Mucosa of gallbladder (tissue), 1 donor: ENCODE measurements at regions not wholly inside any gene's neighbourhood (a gene's known extent, or its start where the extent isn't known, plus 50 kb on each side); places are given as distances from the start of the nearest gene placed in this dataset.
"Not testable (repeated sequence)": the region's sequence is repeated elsewhere in the genome, so short reads cannot be mapped to it uniquely, and the experiment has no call there.

Experiments
- DNase-seq: peaks from one replicate; pipeline ENCODE4 v3.0.0-alpha.2; 2020; ENCODE audit warnings: low spot score
- donor health status: DM: no; HTN: no; CAD: no.

GRCh38 chr6:119961450-119961849 lies 611.9 kb upstream of the MAN1A1 start:
- no peak for DNase-seq

GRCh38 chr6:119960456-119960855 lies 610.9 kb upstream of the MAN1A1 start:
- no peak for DNase-seq

DNA sequence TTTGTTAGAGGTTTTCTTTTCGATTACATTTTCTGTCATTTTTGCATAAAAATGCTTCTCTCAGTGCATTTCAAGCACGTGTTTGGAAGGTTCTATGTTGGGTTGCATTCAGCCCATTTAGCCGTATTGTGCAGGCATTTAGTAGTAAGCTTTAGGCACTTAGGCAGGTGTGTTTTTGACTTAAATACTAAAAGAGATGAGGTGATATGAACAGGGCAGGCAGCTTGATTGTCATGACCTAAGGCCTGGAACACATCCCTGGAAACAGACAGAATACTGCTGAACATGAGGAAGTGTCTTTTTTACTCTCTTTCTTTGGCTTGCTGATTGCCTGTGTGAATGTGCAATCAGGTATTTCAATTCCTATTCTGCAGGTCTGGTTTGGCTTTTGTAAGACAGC lies 610.5 kb upstream of the MAN1A1 start:
- DNase-seq: no peak

- no peak for DNase-seq
Observed at GRCh38 chr6:119957195-119957594, 607.6 kb upstream of the MAN1A1 start.

GRCh38 chr6:119952696-119953095 lies 603.1 kb upstream of the MAN1A1 start:
- no peak for DNase-seq

DNA sequence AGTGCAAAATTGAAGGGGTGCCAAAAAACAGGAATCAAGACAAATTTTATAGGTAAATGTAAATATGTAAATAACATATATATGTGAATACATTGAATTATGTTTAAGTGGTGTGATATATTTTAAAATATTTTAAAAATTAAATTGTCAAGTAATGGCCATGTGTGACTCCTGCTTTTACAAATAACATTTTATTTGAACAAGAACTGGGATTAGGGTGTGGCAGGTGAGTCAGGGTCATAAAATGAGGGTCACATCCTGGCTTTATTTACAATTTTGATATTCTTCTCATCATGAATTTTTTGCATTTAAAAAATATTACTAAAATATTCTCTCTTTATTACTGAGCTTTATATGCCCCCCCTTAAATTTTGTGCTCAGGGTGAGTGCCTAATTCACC lies 601.1 kb upstream of the MAN1A1 start:
- no peak for DNase-seq

GRCh38 chr6:119942078-119942752 lies 592.7 kb upstream of the MAN1A1 start:
- DNase-seq: no peak

DNA sequence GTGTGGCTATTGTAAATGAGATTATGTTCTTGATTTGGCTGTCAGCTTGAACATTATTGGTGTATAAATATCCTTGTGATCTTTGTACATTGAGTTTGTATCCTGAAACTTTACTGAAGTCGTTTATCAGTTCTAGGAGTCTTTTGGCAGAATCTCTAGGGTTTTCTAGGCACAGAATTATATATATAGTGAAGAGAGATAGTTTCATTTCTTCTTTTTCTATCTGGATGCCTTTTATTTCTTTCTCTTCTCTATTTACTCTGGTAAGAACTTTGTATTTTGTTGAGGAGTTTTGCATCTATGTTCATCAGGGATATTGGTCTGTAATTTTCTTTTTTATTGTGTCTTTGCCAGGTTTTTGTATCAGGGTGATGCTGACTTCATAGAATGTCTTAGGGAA lies 589.2 kb upstream of the MAN1A1 start:
- no peak for DNase-seq

GRCh38 chr6:119934816-119935215 lies 585.3 kb upstream of the MAN1A1 start:
- no peak for DNase-seq

DNA sequence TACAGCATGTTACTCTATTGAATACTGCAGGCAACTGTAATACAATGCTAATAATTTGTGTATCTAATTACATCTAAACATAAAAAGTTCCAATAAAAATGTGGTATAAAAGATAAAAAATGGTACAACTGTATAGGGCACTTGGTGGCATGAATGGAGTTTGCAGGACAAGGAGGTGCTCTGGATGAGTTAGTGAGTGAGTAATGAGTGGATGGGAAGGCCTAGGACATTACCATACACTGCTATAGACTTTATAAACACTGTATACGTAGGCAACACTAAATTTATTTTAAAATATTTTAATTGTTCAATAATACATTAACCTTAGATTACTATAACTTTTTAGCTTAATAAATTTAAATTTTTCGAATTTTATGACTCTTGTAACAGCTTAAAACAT lies 579.6 kb upstream of the MAN1A1 start:
- no peak for DNase-seq

DNA sequence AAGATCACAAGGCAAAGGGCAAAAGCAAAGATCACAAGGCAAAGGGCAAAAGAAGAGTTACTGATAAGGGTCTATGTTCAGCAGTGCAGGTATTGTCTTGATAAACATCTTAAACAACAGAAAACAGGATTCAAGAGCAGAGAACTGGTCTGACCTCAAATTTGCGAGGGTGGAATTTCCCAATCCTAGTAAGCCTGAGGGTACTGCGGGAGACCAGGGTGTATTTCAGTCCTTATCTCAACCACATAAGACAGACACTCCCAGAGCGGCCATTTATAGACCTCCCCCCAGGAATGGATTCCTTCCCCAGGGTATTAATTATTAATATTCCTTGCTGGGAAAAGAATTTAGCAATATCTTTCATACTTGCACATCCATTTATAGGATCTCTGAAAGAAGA lies 575.3 kb upstream of the MAN1A1 start:
- not testable (repeated sequence) for DNase-seq

DNA sequence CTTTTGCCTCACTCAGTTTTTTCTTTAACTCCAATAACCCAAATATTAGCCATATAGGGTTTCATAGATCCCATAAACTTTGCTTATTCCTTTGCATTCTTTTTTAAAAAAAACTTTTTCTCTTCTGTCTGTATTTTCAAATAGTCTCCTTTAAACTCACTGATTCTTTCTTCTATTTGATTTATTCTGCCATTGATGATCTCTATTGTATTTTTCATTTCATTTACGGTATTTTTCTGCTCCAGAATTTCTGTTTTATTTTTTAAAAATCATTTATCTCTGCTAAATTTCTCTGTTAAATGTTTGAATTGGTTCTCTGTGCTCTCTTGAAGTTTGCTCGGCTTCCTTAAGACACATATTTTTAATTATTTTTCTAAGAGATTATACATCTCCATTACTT lies 573.3 kb upstream of the MAN1A1 start:
- DNase-seq: no peak

- DNase-seq: no peak
Observed at GRCh38 chr6:119921491-119922010, 572.0 kb upstream of the MAN1A1 start.

GRCh38 chr6:119917186-119917585 lies 567.6 kb upstream of the MAN1A1 start:
- DNase-seq: no peak

DNA sequence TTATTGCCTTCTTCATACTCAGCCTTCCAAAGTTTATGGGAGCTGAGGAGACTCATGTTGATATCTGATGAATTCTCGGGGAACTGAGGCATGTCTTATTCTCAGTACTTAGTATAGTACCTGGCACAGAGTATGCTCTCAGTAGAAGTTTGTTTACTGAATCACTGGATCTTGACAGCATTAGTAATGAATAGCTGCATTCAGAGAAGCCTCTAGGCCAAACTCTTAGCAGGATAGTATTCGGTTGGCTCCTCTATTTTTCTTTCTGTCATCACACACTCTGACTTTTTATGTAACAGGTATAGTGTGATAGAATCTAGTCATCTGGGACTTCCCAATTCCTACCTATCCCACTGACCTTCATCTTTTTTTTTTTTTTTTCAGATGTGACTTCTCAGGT lies 566.4 kb upstream of the MAN1A1 start:
- no peak for DNase-seq

GRCh38 chr6:119908157-119908556 lies 558.6 kb upstream of the MAN1A1 start:
- DNase-seq: no peak

DNA sequence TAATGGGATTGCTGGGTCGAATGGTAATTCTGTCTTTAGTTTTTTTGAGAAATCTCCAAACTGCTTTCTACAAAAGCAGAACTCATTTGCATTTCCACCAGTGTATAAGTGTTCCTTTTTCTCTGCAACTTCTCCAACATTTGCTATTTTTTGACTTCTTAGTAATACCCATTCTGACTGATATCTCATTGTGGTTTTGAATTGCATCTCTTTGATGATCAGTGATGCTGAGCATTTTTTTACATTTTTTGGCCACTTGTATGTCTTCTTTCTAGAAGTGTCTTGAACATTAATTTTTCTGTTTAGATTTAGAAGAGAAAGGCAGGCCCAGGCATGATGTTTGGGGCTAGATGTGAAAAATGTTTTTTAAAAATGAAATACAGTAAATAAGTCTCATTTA lies 553.1 kb upstream of the MAN1A1 start:
- no peak for DNase-seq

- DNase-seq: no peak
Observed at GRCh38 chr6:119896806-119897205, 547.2 kb upstream of the MAN1A1 start.

GRCh38 chr6:119895626-119896025 lies 546.1 kb upstream of the MAN1A1 start:
- no peak for DNase-seq

GRCh38 chr6:119894811-119895210 lies 545.2 kb upstream of the MAN1A1 start:
- DNase-seq: no peak

DNA sequence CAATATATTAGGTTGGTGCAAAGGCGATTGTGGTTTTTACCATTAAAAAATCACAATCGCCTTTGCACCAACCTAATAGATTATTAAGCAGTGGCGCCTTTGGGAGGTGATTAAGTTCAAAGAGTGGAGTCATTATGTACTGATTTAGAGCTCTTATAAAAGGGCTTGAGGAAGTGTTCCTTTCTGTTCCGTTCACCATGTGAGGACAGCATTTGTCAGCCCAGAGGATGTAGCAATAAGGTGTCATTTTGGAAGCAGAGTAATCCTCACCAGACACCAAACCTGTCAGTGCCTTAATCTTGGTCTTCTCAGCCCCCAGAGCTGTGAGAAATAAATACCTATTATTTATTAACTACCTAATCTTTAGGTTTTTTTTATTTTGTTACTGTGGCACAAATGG lies 542.1 kb upstream of the MAN1A1 start:
- no peak for DNase-seq

DNA sequence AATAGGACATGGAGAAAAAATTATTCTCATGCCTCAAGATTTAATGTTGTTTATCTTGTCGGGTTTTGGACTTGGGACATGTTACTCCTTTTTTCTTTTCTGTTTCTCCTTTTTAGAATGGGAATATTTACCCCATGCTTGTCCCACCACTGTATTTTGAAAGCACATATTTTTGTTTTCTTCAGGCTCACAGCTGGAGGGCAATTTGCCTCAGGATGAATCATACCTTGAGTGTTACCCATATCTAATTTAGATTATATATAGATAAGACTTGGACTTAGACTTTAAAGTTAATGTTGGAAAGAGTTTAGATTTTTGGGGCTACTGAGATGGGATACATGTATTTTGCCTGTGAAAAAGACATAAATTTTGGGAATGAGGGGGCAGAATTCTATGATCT lies 541.6 kb upstream of the MAN1A1 start:
- no peak for DNase-seq

DNA sequence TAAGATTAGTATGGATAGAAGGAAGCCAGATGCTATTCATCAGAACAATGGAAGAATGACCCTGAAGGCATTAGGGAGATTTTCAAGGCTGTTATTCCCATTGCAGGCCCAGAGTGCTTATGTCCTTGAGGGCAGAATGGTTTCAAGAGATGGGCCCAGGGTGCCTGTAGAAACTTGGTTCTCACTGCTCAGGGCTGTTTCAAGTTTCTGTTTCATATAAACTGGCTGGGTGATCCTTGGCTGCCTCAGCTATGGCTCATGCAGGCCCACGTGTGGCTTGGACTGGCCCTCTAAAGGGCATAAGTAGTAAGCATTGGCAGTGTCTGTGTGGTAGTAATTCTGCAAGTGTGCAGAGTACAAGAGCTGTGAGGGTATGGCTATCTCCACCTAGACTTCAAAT lies 540.9 kb upstream of the MAN1A1 start:
- DNase-seq: no peak

DNA sequence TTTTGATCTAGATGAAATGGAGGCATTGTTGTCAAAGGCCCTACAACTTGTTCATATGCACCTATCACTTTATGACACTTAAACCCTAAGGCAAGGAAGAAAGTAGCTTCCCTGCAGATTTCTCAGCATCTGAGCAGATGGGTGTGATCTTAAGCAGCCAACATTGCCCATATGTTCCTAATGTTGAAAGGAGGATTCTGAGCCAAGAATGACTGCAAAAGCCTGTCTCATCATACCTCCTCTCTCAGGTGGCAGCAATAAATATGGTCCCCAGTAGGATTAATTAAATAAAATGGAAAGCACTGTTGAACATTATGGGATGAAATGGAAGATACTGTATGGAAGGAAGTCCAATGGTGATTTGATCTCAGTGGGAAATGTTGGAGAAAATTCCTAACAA lies 538.1 kb upstream of the MAN1A1 start:
- DNase-seq: no peak
